HFFc6 (cell line): ENCODE measurements at regions not wholly inside any gene's neighbourhood (a gene's known extent, or its start where the extent isn't known, plus 50 kb on each side); places are given as distances from the start of the nearest gene placed in this dataset.

ENCODE experiments used
- DNase-seq: peaks from one replicate; pipeline ENCODE4 v3.0.0-alpha.2; 2018
- H3K27ac Mint-ChIP-seq: 2 replicates; pipeline ENCODE4 v1.8.0; 2020; ENCODE audit warnings: mild to moderate bottlenecking, mixed read lengths
- H3K27me3 Mint-ChIP-seq: 2 replicates; pipeline ENCODE4 v1.8.0; 2021; ENCODE audit warnings: mild to moderate bottlenecking, moderate library complexity, mixed read lengths; ENCODE audit not compliant: insufficient read depth
- H3K36me3 Mint-ChIP-seq: 2 replicates; pipeline ENCODE4 v1.8.0; 2021; ENCODE audit warnings: low read depth, mixed read lengths
- H3K4me1 Mint-ChIP-seq: 2 replicates; pipeline ENCODE4 v1.8.0; 2020; ENCODE audit warnings: low read depth, mixed read lengths
- H3K4me3 Mint-ChIP-seq: 2 replicates; pipeline ENCODE4 v1.8.0; 2020; ENCODE audit warnings: mild to moderate bottlenecking, moderate library complexity, mixed read lengths
- H3K9me3 Mint-ChIP-seq: 2 replicates; pipeline ENCODE4 v1.8.0; 2020; ENCODE audit warnings: mild to moderate bottlenecking, mixed read lengths
- CTCF ChIP-seq: fragments of 200-600 bp; sonication (generic); IDR thresholded peaks from 2 replicates; pipeline ENCODE4 v1.5.0; 2021; ENCODE audit warnings: antibody characterized with exemption, mild to moderate bottlenecking

GRCh38 chr10:63773106-63773505, 251.9 kb downstream of the REEP3 start:
- H3K4me1 Mint-ChIP-seq = peaks cover under 1% of the 10 kb centered on the region; the same call in 1 of the 2 replicates
- TF ChIP-seq CTCF = no peak
- no peaks in the 10 kb centered on the region for H3K9me3 Mint-ChIP-seq
- no peak overlapping the region for H3K27ac Mint-ChIP-seq
- H3K36me3 Mint-ChIP-seq = no peaks in the 10 kb centered on the region
- DNase-seq = no peak
- peaks cover 10% of the 10 kb centered on the region for H3K27me3 Mint-ChIP-seq
- no peak overlapping the region for H3K4me3 Mint-ChIP-seq

GRCh38 chr10:63773962-63774361, 252.8 kb downstream of the REEP3 start:
- no peaks in the 10 kb centered on the region for H3K4me1 Mint-ChIP-seq
- H3K9me3 Mint-ChIP-seq = no peaks in the 10 kb centered on the region
- DNase-seq = no peak
- no peak overlapping the region for H3K27ac Mint-ChIP-seq
- no peak overlapping the region for H3K4me3 Mint-ChIP-seq
- TF ChIP-seq CTCF = no peak
- H3K36me3 Mint-ChIP-seq = no peaks in the 10 kb centered on the region
- peaks cover 14% of the 10 kb centered on the region for H3K27me3 Mint-ChIP-seq

GRCh38 chr10:63780101-63780500, 258.9 kb downstream of the REEP3 start:
- Mint-ChIP-seq H3K4me1 (no peaks in the 10 kb centered on the region), H3K27ac (no peak overlapping the region), H3K9me3 (no peaks in the 10 kb centered on the region), H3K4me3 (no peak overlapping the region), H3K36me3 (no peaks in the 10 kb centered on the region), H3K27me3 (peaks cover 15% of the 10 kb centered on the region)
- DNase-seq = no peak
- no peak for TF ChIP-seq CTCF

GRCh38 chr10:63781226-63781625, 260.0 kb downstream of the REEP3 start:
- Mint-ChIP-seq H3K36me3 (no peaks in the 10 kb centered on the region), H3K4me1 (no peaks in the 10 kb centered on the region), H3K9me3 (no peaks in the 10 kb centered on the region), H3K27me3 (peaks cover 15% of the 10 kb centered on the region), H3K27ac (no peak overlapping the region), H3K4me3 (no peak overlapping the region)
- TF ChIP-seq CTCF = no peak
- no peak for DNase-seq

GRCh38 chr10:63783882-63784281, 262.7 kb downstream of the REEP3 start:
- Mint-ChIP-seq H3K4me1 (no peaks in the 10 kb centered on the region), H3K27ac (no peak overlapping the region), H3K27me3 (peaks cover 7% of the 10 kb centered on the region), H3K9me3 (no peaks in the 10 kb centered on the region), H3K4me3 (no peak overlapping the region), H3K36me3 (no peaks in the 10 kb centered on the region)
- TF ChIP-seq CTCF = no peak
- no peak for DNase-seq
